Adipocyte (in vitro differentiated cells): ENCODE measurements at regions not wholly inside any gene's neighbourhood (a gene's known extent, or its start where the extent isn't known, plus 50 kb on each side); places are given as distances from the start of the nearest gene placed in this dataset.
"Not testable (repeated sequence)": the region's sequence is repeated elsewhere in the genome, so short reads cannot be mapped to it uniquely, and the experiment has no call there.

Experiments
- DNase-seq: peaks from one replicate; pipeline ENCODE4 v3.0.0-alpha.2; 2015; ENCODE audit warnings: low read depth
- H3K27me3 ChIP-seq: replicated peaks from 2 replicates; pipeline ENCODE4 v1.7.0; 2013; ENCODE audit warnings: mild to moderate bottlenecking, low read length, moderate library complexity; ENCODE audit not compliant: control insufficient read depth, insufficient read depth
- H3K36me3 ChIP-seq: 2 replicates; pipeline ENCODE4 v1.7.0; 2013; ENCODE audit warnings: low read length, mild to moderate bottlenecking, moderate library complexity; ENCODE audit not compliant: control insufficient read depth, insufficient read depth, severe bottlenecking
- H3K4me1 ChIP-seq: 2 replicates; pipeline ENCODE4 v1.7.0; 2013; ENCODE audit warnings: mild to moderate bottlenecking, low read length, moderate library complexity; ENCODE audit not compliant: control insufficient read depth, insufficient read depth
- H3K4me3 ChIP-seq: 2 replicates; pipeline ENCODE4 v1.7.0; 2013; ENCODE audit warnings: mild to moderate bottlenecking, low read length, moderate library complexity
- H3K9ac ChIP-seq: 2 replicates; pipeline ENCODE4 v1.7.0; 2013; ENCODE audit warnings: mild to moderate bottlenecking, low read length, moderate library complexity
- H3K9me3 ChIP-seq: 2 replicates; pipeline ENCODE4 v1.7.0; 2013; ENCODE audit warnings: mild to moderate bottlenecking, low read length, moderate library complexity; ENCODE audit not compliant: control insufficient read depth

GRCh38 chr13:76307142-76307541 is 579.1 kb downstream of the KCTD12 start:
- H3K4me1 ChIP-seq, result peaks cover 12% of the 10 kb centered on the region
- DNase-seq, result peak; percentile 77
- H3K9ac ChIP-seq, result peak overlapping the region; percentile 65
- H3K36me3 ChIP-seq, result no peaks in the 10 kb centered on the region
- H3K9me3 ChIP-seq, result no peaks in the 10 kb centered on the region
- peak overlapping the region; percentile 35 for H3K4me3 ChIP-seq
- no peaks in the 10 kb centered on the region for H3K27me3 ChIP-seq

- Histone ChIP-seq H3K9me3 (no peaks in the 10 kb centered on the region), H3K36me3 (no peaks in the 10 kb centered on the region), H3K9ac (no peak overlapping the region), H3K27me3 (no peaks in the 10 kb centered on the region), H3K4me1 (no peaks in the 10 kb centered on the region), H3K4me3 (no peak overlapping the region)
- DNase-seq, result no peak
These were observed 585.5 kb downstream of the KCTD12 start for GRCh38 chr13:76300688-76301087.

GRCh38 chr13:76297331-76297730 is 588.9 kb downstream of the KCTD12 start:
- Histone ChIP-seq H3K9ac (no peak overlapping the region), H3K36me3 (no peaks in the 10 kb centered on the region), H3K9me3 (no peaks in the 10 kb centered on the region), H3K4me1 (peaks cover 16% of the 10 kb centered on the region), H3K27me3 (no peaks in the 10 kb centered on the region), H3K4me3 (no peak overlapping the region)
- DNase-seq, result no peak

- Histone ChIP-seq H3K27me3 (no peaks in the 10 kb centered on the region), H3K9ac (no peak overlapping the region), H3K4me1 (peaks cover 17% of the 10 kb centered on the region), H3K9me3 (no peaks in the 10 kb centered on the region), H3K4me3 (no peak overlapping the region), H3K36me3 (no peaks in the 10 kb centered on the region)
- DNase-seq, result no peak
These were observed 589.5 kb downstream of the KCTD12 start for GRCh38 chr13:76296751-76297150.

GRCh38 chr13:76295020-76295419 is 591.2 kb downstream of the KCTD12 start:
- H3K4me3 ChIP-seq, H3K9ac ChIP-seq, DNase-seq, H3K27me3 ChIP-seq, H3K36me3 ChIP-seq, H3K9me3 ChIP-seq: not testable (repeated sequence)
- H3K4me1 ChIP-seq, result peaks cover 17% of the 10 kb centered on the region

- Histone ChIP-seq H3K4me1 (peaks cover 21% of the 10 kb centered on the region), H3K27me3 (no peaks in the 10 kb centered on the region), H3K36me3 (no peaks in the 10 kb centered on the region), H3K9me3 (no peaks in the 10 kb centered on the region), H3K9ac (peak overlapping the region; percentile 10), H3K4me3 (peak overlapping the region; percentile 22)
- DNase-seq, result peak; percentile 12
These were observed 592.5 kb downstream of the KCTD12 start for GRCh38 chr13:76293751-76294150.

- peak overlapping the region; percentile 10 for H3K9ac ChIP-seq
- no peaks in the 10 kb centered on the region for H3K9me3 ChIP-seq
- H3K4me3 ChIP-seq, result peak overlapping the region; percentile 22
- H3K36me3 ChIP-seq, result no peaks in the 10 kb centered on the region
- H3K4me1 ChIP-seq, result peaks cover 21% of the 10 kb centered on the region
- H3K27me3 ChIP-seq, result no peaks in the 10 kb centered on the region
- DNase-seq, result peak; percentile 74
These were observed 592.9 kb downstream of the KCTD12 start for GRCh38 chr13:76293346-76293745.

- Histone ChIP-seq H3K9ac (no peak overlapping the region), H3K27me3 (no peaks in the 10 kb centered on the region), H3K36me3 (no peaks in the 10 kb centered on the region), H3K9me3 (no peaks in the 10 kb centered on the region), H3K4me1 (peaks cover 21% of the 10 kb centered on the region), H3K4me3 (peak overlapping the region; percentile 22)
- peak; percentile 12 for DNase-seq
These were observed 593.5 kb downstream of the KCTD12 start for GRCh38 chr13:76292726-76293125.

GRCh38 chr13:76292031-76292430 is 594.2 kb downstream of the KCTD12 start:
- Histone ChIP-seq H3K9me3 (no peaks in the 10 kb centered on the region), H3K36me3 (no peaks in the 10 kb centered on the region), H3K4me3 (no peak overlapping the region), H3K9ac (no peak overlapping the region), H3K27me3 (no peaks in the 10 kb centered on the region), H3K4me1 (peaks cover 28% of the 10 kb centered on the region)
- DNase-seq, result no peak

- peak; percentile 36 for DNase-seq
- H3K9me3 ChIP-seq, result no peaks in the 10 kb centered on the region
These were observed 596.6 kb downstream of the KCTD12 start for GRCh38 chr13:76289558-76289957.

GRCh38 chr13:76286178-76286577 is 600.0 kb downstream of the KCTD12 start:
- no peaks in the 10 kb centered on the region for H3K36me3 ChIP-seq
- no peaks in the 10 kb centered on the region for H3K9me3 ChIP-seq
- H3K9ac ChIP-seq, result peak overlapping the region; percentile 78
- DNase-seq, result peak; percentile 76
- peaks cover 30% of the 10 kb centered on the region for H3K4me1 ChIP-seq
- no peaks in the 10 kb centered on the region for H3K27me3 ChIP-seq
- peak overlapping the region; percentile 32 for H3K4me3 ChIP-seq

More at GRCh38 chr13:76289558-76289957, 596.6 kb downstream of the KCTD12 start:
- H3K9ac ChIP-seq, result no peak overlapping the region
- no peak overlapping the region for H3K4me3 ChIP-seq
- no peaks in the 10 kb centered on the region for H3K27me3 ChIP-seq
- peaks cover 47% of the 10 kb centered on the region for H3K4me1 ChIP-seq
- no peaks in the 10 kb centered on the region for H3K36me3 ChIP-seq

- Histone ChIP-seq H3K9ac (peak overlapping the region; percentile 78), H3K27me3 (no peaks in the 10 kb centered on the region), H3K36me3 (no peaks in the 10 kb centered on the region), H3K4me3 (peak overlapping the region; percentile 23), H3K9me3 (no peaks in the 10 kb centered on the region), H3K4me1 (peaks cover 30% of the 10 kb centered on the region)
- no peak for DNase-seq
These were observed 600.7 kb downstream of the KCTD12 start for GRCh38 chr13:76285463-76285862.
